ENCODE measurements at regions not wholly inside any gene's neighbourhood (a gene's known extent, or its start where the extent isn't known, plus 50 kb on each side); places are given as distances from the start of the nearest gene placed in this dataset.

GRCh38 chrX:37912304-37912703 lies 64.9 kb upstream of the DYNLT3 start:
- no peaks in the 10 kb centered on the region for H3K36me3 ChIP-seq (ENCODE audit: low read depth)
- no peaks in the 10 kb centered on the region for H3K9me2 ChIP-seq (ENCODE audit: insufficient read depth)
- H2AFZ ChIP-seq = no peak overlapping the region
- H3K4me1 ChIP-seq (ENCODE audit: insufficient read depth) = peaks cover 11% of the 10 kb centered on the region
- H3K79me2 ChIP-seq (ENCODE audit: insufficient read depth) = no peaks in the 10 kb centered on the region
- H3F3A ChIP-seq (ENCODE audit: insufficient read depth) = no peaks in the 10 kb centered on the region
- WGBS, 2 experiments (ENCODE audit: low coverage in 1 of 2, low lambda C conversion rate in 2 of 2, missing lambda C conversion rate in 2 of 2) = 3 to 5% methylated on average over 3 of the region's 3 CpGs
- H3K4me3 ChIP-seq = no peak overlapping the region
- peak; percentile 53 for DNase-seq
- H3K9ac ChIP-seq = no peak overlapping the region
- no peaks in the 10 kb centered on the region for H3K9me3 ChIP-seq (ENCODE audit: low read depth)
- H3K27ac ChIP-seq = no peak overlapping the region
- H4K20me1 ChIP-seq (ENCODE audit: insufficient read depth) = no peaks in the 10 kb centered on the region
- TF ChIP-seq EZH2phosphoT487 (IDR thresholded peaks at IDR 0.05; ENCODE audit: insufficient read depth, low read depth) (no peak), EZH2 (IDR thresholded peaks at IDR 0.05; ENCODE audit: insufficient read depth, poor library complexity, severe bottlenecking) (no peak)
- in situ Hi-C loops (cut with MboI) = loop anchor here (25.0 kb wide), 1 partner anchor 400 kb away; no protein-coding TSS in a partner anchor
- H3K27me3 ChIP-seq (replicated peaks; ENCODE audit: insufficient read depth) = no peaks in the 10 kb centered on the region
- no peak overlapping the region for H3K4me2 ChIP-seq (ENCODE audit: unreplicated experiment)

GRCh38 chrX:37912777-37913176 lies 65.4 kb upstream of the DYNLT3 start:
- no peaks in the 10 kb centered on the region for H3K36me3 ChIP-seq (ENCODE audit: low read depth)
- H3K27me3 ChIP-seq (replicated peaks; ENCODE audit: insufficient read depth) = no peaks in the 10 kb centered on the region
- H3K79me2 ChIP-seq (ENCODE audit: insufficient read depth) = no peaks in the 10 kb centered on the region
- no peak overlapping the region for H3K4me2 ChIP-seq (ENCODE audit: unreplicated experiment)
- H3K27ac ChIP-seq = no peak overlapping the region
- in situ Hi-C loops (cut with MboI) = loop anchor here (25.0 kb wide), 1 partner anchor 400 kb away; no protein-coding TSS in a partner anchor
- H3K9ac ChIP-seq = no peak overlapping the region
- H2AFZ ChIP-seq = no peak overlapping the region
- no peak overlapping the region for H3K4me3 ChIP-seq
- DNase-seq = peak; percentile 0
- peaks cover 11% of the 10 kb centered on the region for H3K4me1 ChIP-seq (ENCODE audit: insufficient read depth)
- no peaks in the 10 kb centered on the region for H3F3A ChIP-seq (ENCODE audit: insufficient read depth)
- no peaks in the 10 kb centered on the region for H3K9me3 ChIP-seq (ENCODE audit: low read depth)
- no peaks in the 10 kb centered on the region for H3K9me2 ChIP-seq (ENCODE audit: insufficient read depth)
- TF ChIP-seq EZH2phosphoT487 (IDR thresholded peaks at IDR 0.05; ENCODE audit: insufficient read depth, low read depth) = no peak
- TF ChIP-seq EZH2 (IDR thresholded peaks at IDR 0.05; ENCODE audit: insufficient read depth, poor library complexity, severe bottlenecking) = no peak
- no peaks in the 10 kb centered on the region for H4K20me1 ChIP-seq (ENCODE audit: insufficient read depth)

- peaks cover 15% of the 10 kb centered on the region for H3K4me1 ChIP-seq (ENCODE audit: insufficient read depth)
Observed at GRCh38 chrX:37918168-37918567, 70.8 kb upstream of the DYNLT3 start.

GRCh38 chrX:37918703-37919102 lies 71.3 kb upstream of the DYNLT3 start:
- Histone ChIP-seq H3K27me3 (replicated peaks; ENCODE audit: insufficient read depth) (no peaks in the 10 kb centered on the region), H3K79me2 (ENCODE audit: insufficient read depth) (no peaks in the 10 kb centered on the region), H3K36me3 (ENCODE audit: low read depth) (no peaks in the 10 kb centered on the region), H3K4me3 (no peak overlapping the region), H3K4me1 (ENCODE audit: insufficient read depth) (peaks cover 15% of the 10 kb centered on the region), H3K9me2 (ENCODE audit: insufficient read depth) (no peaks in the 10 kb centered on the region), H3F3A (ENCODE audit: insufficient read depth) (peaks cover 7% of the 10 kb centered on the region; the same call in 1 of the 2 replicates), H3K9ac (no peak overlapping the region), H4K20me1 (ENCODE audit: insufficient read depth) (no peaks in the 10 kb centered on the region), H3K9me3 (ENCODE audit: low read depth) (no peaks in the 10 kb centered on the region), H3K4me2 (ENCODE audit: unreplicated experiment) (no peak overlapping the region), H2AFZ (no peak overlapping the region), H3K27ac (no peak overlapping the region)
- DNase-seq = no peak
- 44 to 54% methylated on average over 2 of the region's 2 CpGs for WGBS, 2 experiments (ENCODE audit: low coverage in 1 of 2, low lambda C conversion rate in 2 of 2, missing lambda C conversion rate in 2 of 2)
- in situ Hi-C loops (cut with MboI) = loop anchor here (25.0 kb wide), 1 partner anchor 394 kb away; no protein-coding TSS in a partner anchor
- no peak for TF ChIP-seq EZH2phosphoT487 (IDR thresholded peaks at IDR 0.05; ENCODE audit: insufficient read depth, low read depth)
- no peak for TF ChIP-seq EZH2 (IDR thresholded peaks at IDR 0.05; ENCODE audit: insufficient read depth, poor library complexity, severe bottlenecking)

More at GRCh38 chrX:37918168-37918567, 70.8 kb upstream of the DYNLT3 start:
- Histone ChIP-seq H3K27ac (no peak overlapping the region), H3K27me3 (replicated peaks; ENCODE audit: insufficient read depth) (no peaks in the 10 kb centered on the region), H3K4me3 (no peak overlapping the region), H3K36me3 (ENCODE audit: low read depth) (no peaks in the 10 kb centered on the region), H3K79me2 (ENCODE audit: insufficient read depth) (no peaks in the 10 kb centered on the region), H3F3A (ENCODE audit: insufficient read depth) (peaks cover 7% of the 10 kb centered on the region; the same call in 1 of the 2 replicates), H4K20me1 (ENCODE audit: insufficient read depth) (no peaks in the 10 kb centered on the region), H3K9me3 (ENCODE audit: low read depth) (no peaks in the 10 kb centered on the region), H2AFZ (no peak overlapping the region), H3K4me2 (ENCODE audit: unreplicated experiment) (no peak overlapping the region), H3K9me2 (ENCODE audit: insufficient read depth) (no peaks in the 10 kb centered on the region), H3K9ac (no peak overlapping the region)
- TF ChIP-seq EZH2 (IDR thresholded peaks at IDR 0.05; ENCODE audit: insufficient read depth, poor library complexity, severe bottlenecking) (no peak), EZH2phosphoT487 (IDR thresholded peaks at IDR 0.05; ENCODE audit: insufficient read depth, low read depth) (no peak)
- in situ Hi-C loops (cut with MboI) = loop anchor here (25.0 kb wide), 1 partner anchor 394 kb away; no protein-coding TSS in a partner anchor
- DNase-seq = no peak

GRCh38 chrX:37921758-37922157 lies 74.4 kb upstream of the DYNLT3 start:
- no peak overlapping the region for H3K27ac ChIP-seq
- in situ Hi-C loops (cut with MboI) = loop anchor here (10.0 to 25.0 kb wide), 2 partner anchors 243 to 391 kb away; no protein-coding TSS in a partner anchor
- H3K79me2 ChIP-seq (ENCODE audit: insufficient read depth) = no peaks in the 10 kb centered on the region
- no peaks in the 10 kb centered on the region for H3K36me3 ChIP-seq (ENCODE audit: low read depth)
- H3K9me3 ChIP-seq (ENCODE audit: low read depth) = no peaks in the 10 kb centered on the region
- WGBS, 2 experiments (ENCODE audit: low coverage in 1 of 2, low lambda C conversion rate in 2 of 2, missing lambda C conversion rate in 2 of 2) = 0% methylated on average over 3 of the region's 3 CpGs
- H3F3A ChIP-seq (ENCODE audit: insufficient read depth) = peaks cover 7% of the 10 kb centered on the region; the same call in 1 of the 2 replicates
- no peaks in the 10 kb centered on the region for H3K27me3 ChIP-seq (replicated peaks; ENCODE audit: insufficient read depth)
- 0 out of 2 replicates have a peak, but pooled peaks have one; percentile 48 for TF ChIP-seq EZH2phosphoT487 (IDR thresholded peaks at IDR 0.05; ENCODE audit: insufficient read depth, low read depth)
- no peak for TF ChIP-seq EZH2 (IDR thresholded peaks at IDR 0.05; ENCODE audit: insufficient read depth, poor library complexity, severe bottlenecking)
- no peaks in the 10 kb centered on the region for H3K9me2 ChIP-seq (ENCODE audit: insufficient read depth)
- no peak overlapping the region for H2AFZ ChIP-seq
- DNase-seq = peak; percentile 73
- peaks cover 15% of the 10 kb centered on the region for H3K4me1 ChIP-seq (ENCODE audit: insufficient read depth)
- no peak overlapping the region for H3K4me3 ChIP-seq
- peak overlapping the region; percentile 19 for H3K4me2 ChIP-seq (ENCODE audit: unreplicated experiment)
- H3K9ac ChIP-seq = no peak overlapping the region
- H4K20me1 ChIP-seq (ENCODE audit: insufficient read depth) = no peaks in the 10 kb centered on the region

Data from GM23248 (cell line).